MM.1S (cell line): ENCODE measurements at regions not wholly inside any gene's neighbourhood (a gene's known extent, or its start where the extent isn't known, plus 50 kb on each side); places are given as distances from the start of the nearest gene placed in this dataset.

ENCODE experiments used
- DNase-seq: peaks from one replicate; pipeline ENCODE4 v3.0.0-alpha.2; 2015
- H2AFZ ChIP-seq: fragments of 300-600 bp; sonication (generic); 2 replicates; pipeline ENCODE4 v1.6.0; 2016; ENCODE audit warnings: antibody characterized with exemption, low read length
- H3F3A ChIP-seq: fragments of 300-600 bp; sonication (generic); 2 replicates; pipeline ENCODE4 v1.6.1; 2016; ENCODE audit warnings: mild to moderate bottlenecking, antibody characterized with exemption, low read length, moderate library complexity, mixed read lengths; ENCODE audit not compliant: insufficient read depth
- H3K27ac ChIP-seq: fragments of 300-600 bp; sonication (generic); 2 replicates; pipeline ENCODE4 v1.5.1; 2016; ENCODE audit warnings: mild to moderate bottlenecking, low read length
- H3K27me3 ChIP-seq: fragments of 300-600 bp; sonication (generic); replicated peaks from 2 replicates; pipeline ENCODE4 v1.6.0; 2016; ENCODE audit warnings: low read length; ENCODE audit not compliant: insufficient read depth
- H3K36me3 ChIP-seq: fragments of 300-600 bp; sonication (generic); replicated peaks from 2 replicates; pipeline ENCODE4 v1.6.1; 2016; ENCODE audit warnings: mild to moderate bottlenecking, low read length, mixed read lengths; ENCODE audit not compliant: insufficient read depth
- H3K4me1 ChIP-seq: fragments of 300-600 bp; sonication (generic); 2 replicates; pipeline ENCODE4 v1.6.1; 2016; ENCODE audit warnings: low read length, mixed read lengths
- H3K4me2 ChIP-seq: fragments of 300-600 bp; sonication (generic); 2 replicates; pipeline ENCODE4 v1.6.0; 2016; ENCODE audit warnings: low read depth, low read length
- H3K4me3 ChIP-seq: fragments of 300-600 bp; sonication (generic); 2 replicates; pipeline ENCODE4 v1.5.1; 2016; ENCODE audit warnings: low read length, mixed read lengths
- H3K79me2 ChIP-seq: fragments of 300-600 bp; sonication (generic); 2 replicates; pipeline ENCODE4 v1.6.1; 2016; ENCODE audit warnings: mixed run types, low read length, mixed read lengths
- H3K9ac ChIP-seq: fragments of 300-600 bp; sonication (generic); 2 replicates; pipeline ENCODE4 v1.6.1; 2016; ENCODE audit warnings: low read length, mixed read lengths
- H3K9me2 ChIP-seq: fragments of 300-600 bp; sonication (generic); replicated peaks from 2 replicates; pipeline ENCODE4 v1.6.1; 2016; ENCODE audit warnings: mild to moderate bottlenecking, low read length, mixed read lengths; ENCODE audit not compliant: insufficient read depth
- H3K9me3 ChIP-seq: fragments of 300-600 bp; sonication (generic); replicated peaks from 2 replicates; pipeline ENCODE4 v1.6.1; 2016; ENCODE audit warnings: mild to moderate bottlenecking, low read length, mixed read lengths; ENCODE audit not compliant: insufficient read depth
- H4K20me1 ChIP-seq: fragments of 300-600 bp; sonication (generic); 2 replicates; pipeline ENCODE4 v1.6.1; 2016; ENCODE audit warnings: mild to moderate bottlenecking, low read length, moderate library complexity, mixed read lengths; ENCODE audit not compliant: insufficient read depth
- EZH2 ChIP-seq: fragments of 300-600 bp; sonication (generic); optimal IDR thresholded peaks from 2 replicates; pipeline ENCODE3; 2017; ENCODE audit warnings: low read depth, mild to moderate bottlenecking, antibody characterized with exemption, low read length, mixed read lengths
- EZH2phosphoT487 ChIP-seq: fragments of 300-600 bp; sonication (generic); IDR thresholded peaks from 2 replicates; pipeline ENCODE4 v1.6.1; 2018; ENCODE audit warnings: antibody characterized with exemption, low read length
- TF ChIP-seq, protein P1 (sequence below): fragments of 300-600 bp; sonication (generic); IDR thresholded peaks from 2 replicates; pipeline ENCODE4 v1.5.1; 2016; ENCODE audit warnings: antibody characterized with exemption, low read length, mixed read lengths

DNA sequence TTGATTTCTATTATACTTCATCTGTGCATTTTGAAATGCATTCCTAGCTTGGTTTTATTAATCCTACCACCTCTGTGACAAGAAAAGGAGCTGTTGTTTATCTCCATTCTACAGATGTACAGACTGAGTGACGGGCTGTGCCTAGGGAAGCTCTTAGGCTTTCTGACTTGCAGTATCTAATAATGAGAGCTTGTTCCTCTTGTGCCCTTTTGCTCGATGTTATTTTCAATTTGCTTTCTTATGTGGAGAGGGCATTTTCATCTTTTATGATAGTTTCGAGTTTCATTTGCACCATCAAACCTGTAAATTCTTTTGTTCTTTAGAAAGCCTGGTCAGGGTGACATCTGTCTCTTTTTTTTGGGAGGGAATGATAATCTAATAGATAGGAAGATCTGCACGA is 256.5 kb downstream of the C4orf33 start:
- TF ChIP-seq, protein P1, sequence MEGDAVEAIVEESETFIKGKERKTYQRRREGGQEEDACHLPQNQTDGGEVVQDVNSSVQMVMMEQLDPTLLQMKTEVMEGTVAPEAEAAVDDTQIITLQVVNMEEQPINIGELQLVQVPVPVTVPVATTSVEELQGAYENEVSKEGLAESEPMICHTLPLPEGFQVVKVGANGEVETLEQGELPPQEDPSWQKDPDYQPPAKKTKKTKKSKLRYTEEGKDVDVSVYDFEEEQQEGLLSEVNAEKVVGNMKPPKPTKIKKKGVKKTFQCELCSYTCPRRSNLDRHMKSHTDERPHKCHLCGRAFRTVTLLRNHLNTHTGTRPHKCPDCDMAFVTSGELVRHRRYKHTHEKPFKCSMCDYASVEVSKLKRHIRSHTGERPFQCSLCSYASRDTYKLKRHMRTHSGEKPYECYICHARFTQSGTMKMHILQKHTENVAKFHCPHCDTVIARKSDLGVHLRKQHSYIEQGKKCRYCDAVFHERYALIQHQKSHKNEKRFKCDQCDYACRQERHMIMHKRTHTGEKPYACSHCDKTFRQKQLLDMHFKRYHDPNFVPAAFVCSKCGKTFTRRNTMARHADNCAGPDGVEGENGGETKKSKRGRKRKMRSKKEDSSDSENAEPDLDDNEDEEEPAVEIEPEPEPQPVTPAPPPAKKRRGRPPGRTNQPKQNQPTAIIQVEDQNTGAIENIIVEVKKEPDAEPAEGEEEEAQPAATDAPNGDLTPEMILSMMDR = no peak
- TF ChIP-seq EZH2 (no peak), EZH2phosphoT487 (no peak)
- H3F3A ChIP-seq = peaks cover 9% of the 10 kb centered on the region
- no peaks in the 10 kb centered on the region for H3K79me2 ChIP-seq
- H3K4me1 ChIP-seq = peaks cover 16% of the 10 kb centered on the region
- no peak overlapping the region for H3K9ac ChIP-seq
- H3K27ac ChIP-seq = peak overlapping the region; percentile 40; the same call in 1 of the 2 replicates
- H3K36me3 ChIP-seq = no peaks in the 10 kb centered on the region
- DNase-seq = peak; percentile 62
- no peaks in the 10 kb centered on the region for H3K9me3 ChIP-seq
- H2AFZ ChIP-seq = peak overlapping the region; percentile 11; the same call in 1 of the 2 replicates
- peak overlapping the region; percentile 30 for H3K4me2 ChIP-seq
- no peaks in the 10 kb centered on the region for H4K20me1 ChIP-seq
- no peaks in the 10 kb centered on the region for H3K9me2 ChIP-seq
- no peak overlapping the region for H3K4me3 ChIP-seq
- H3K27me3 ChIP-seq = no peaks in the 10 kb centered on the region

GRCh38 chr4:129353490-129353889 is 257.5 kb downstream of the C4orf33 start:
- Histone ChIP-seq H3F3A (peaks cover 12% of the 10 kb centered on the region), H4K20me1 (no peaks in the 10 kb centered on the region), H3K9me2 (no peaks in the 10 kb centered on the region), H3K4me3 (no peak overlapping the region), H3K9ac (no peak overlapping the region), H3K79me2 (no peaks in the 10 kb centered on the region), H3K27ac (no peak overlapping the region), H3K4me1 (peaks cover 25% of the 10 kb centered on the region), H2AFZ (no peak overlapping the region), H3K27me3 (no peaks in the 10 kb centered on the region), H3K36me3 (no peaks in the 10 kb centered on the region), H3K9me3 (no peaks in the 10 kb centered on the region), H3K4me2 (no peak overlapping the region)
- DNase-seq = no peak
- TF ChIP-seq EZH2phosphoT487 = no peak
- TF ChIP-seq EZH2 = no peak
- TF ChIP-seq, protein P1 = no peak

DNA sequence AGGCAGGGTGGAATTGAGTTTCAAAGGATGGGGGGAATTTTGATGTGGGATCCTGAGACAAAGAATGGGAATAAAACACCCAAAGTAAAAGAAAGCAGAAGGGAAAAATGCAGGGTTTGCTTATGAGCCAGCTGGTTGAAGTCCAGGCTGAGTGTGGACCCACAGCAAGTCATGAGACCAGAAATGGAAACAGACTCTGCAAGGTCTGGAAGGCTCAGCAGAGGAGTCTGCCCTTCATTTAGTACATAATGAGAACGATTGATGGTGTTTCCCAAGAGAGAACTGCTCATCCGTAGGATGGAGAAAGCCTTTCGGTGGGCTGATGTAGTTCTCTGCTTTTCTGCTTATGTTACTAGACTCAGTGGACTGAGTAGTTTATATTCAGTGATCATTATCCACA is 259.1 kb downstream of the C4orf33 start:
- Histone ChIP-seq H3K4me2 (no peak overlapping the region), H2AFZ (no peak overlapping the region), H3K36me3 (no peaks in the 10 kb centered on the region), H3K27ac (no peak overlapping the region), H3K4me3 (no peak overlapping the region), H4K20me1 (no peaks in the 10 kb centered on the region), H3K9ac (no peak overlapping the region), H3K9me3 (no peaks in the 10 kb centered on the region), H3K79me2 (no peaks in the 10 kb centered on the region), H3K4me1 (peaks cover 38% of the 10 kb centered on the region), H3K27me3 (no peaks in the 10 kb centered on the region), H3K9me2 (no peaks in the 10 kb centered on the region), H3F3A (peaks cover 14% of the 10 kb centered on the region)
- TF ChIP-seq, protein P1 = no peak
- no peak for TF ChIP-seq EZH2phosphoT487
- no peak for TF ChIP-seq EZH2
- DNase-seq = no peak
